ENCODE measurements at regions not wholly inside any gene's neighbourhood (a gene's known extent, or its start where the extent isn't known, plus 50 kb on each side); places are given as distances from the start of the nearest gene placed in this dataset.

DNA sequence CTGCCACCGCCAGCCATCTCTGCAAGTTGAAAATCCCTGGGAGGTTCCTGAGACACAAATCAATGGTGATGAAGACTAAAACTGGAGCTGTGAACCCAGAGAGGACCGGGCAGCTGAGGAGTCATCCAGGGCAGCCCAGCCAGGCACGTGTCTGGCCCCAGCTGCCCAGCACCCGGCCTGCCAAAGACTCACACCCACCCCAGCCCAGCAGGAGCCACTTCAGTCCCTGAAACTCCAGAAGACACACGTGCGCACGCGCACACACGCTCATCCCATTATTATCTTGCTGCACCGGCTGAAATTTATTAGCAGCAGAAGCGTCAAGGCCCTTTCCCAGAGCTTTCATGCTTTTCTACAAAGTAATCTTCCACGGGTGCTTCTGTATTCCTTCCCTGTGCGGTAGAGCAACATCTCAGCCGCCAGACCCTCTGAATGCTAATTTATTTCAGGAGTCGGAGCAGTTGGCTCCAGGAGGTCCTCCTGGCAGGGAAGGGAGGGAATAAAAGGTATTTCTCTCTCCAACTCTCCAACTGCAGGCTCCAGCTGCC, 59.8 kb upstream of the RBFOX3 start:
- H3K4me1 ChIP-seq (ENCODE audit: control insufficient read depth, low read depth, low read length), result peaks cover 4% of the 10 kb centered on the region
- peaks cover 3% of the 10 kb centered on the region for H3K9me3 ChIP-seq (ENCODE audit: control insufficient read depth, low read depth, low read length)
- no peaks in the 10 kb centered on the region for H3K27me3 ChIP-seq (ENCODE audit: control insufficient read depth, insufficient read depth, low read length)
- H3K4me3 ChIP-seq (ENCODE audit: low read length), result no peak overlapping the region
- no peaks in the 10 kb centered on the region for H3K36me3 ChIP-seq (ENCODE audit: control insufficient read depth, low read depth, low read length)
- H3K9ac ChIP-seq (ENCODE audit: low read length), result no peak overlapping the region
- H3K27ac ChIP-seq (ENCODE audit: low read length), result no peak overlapping the region

DNA sequence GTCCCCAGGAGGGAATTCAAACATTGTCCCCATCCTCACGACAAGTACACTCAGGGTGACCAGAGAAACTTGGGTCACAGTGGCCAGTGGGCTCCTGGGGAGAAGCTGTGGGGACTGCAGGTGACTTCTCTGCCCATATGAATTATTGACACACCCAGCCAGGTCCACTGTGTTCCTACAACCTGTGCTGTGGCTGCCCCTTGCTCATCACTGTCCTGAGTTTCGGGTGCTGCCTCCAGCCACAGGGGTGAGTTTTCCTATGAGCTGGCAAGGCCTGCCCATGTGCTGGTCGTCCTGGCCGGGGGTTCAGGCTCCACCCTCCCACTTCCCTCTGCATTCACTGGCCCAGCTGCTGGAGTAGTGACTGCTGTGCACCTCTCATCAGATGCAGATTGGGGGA, 59.0 kb upstream of the RBFOX3 start:
- no peak overlapping the region for H3K27ac ChIP-seq (ENCODE audit: low read length)
- peaks cover 5% of the 10 kb centered on the region for H3K4me1 ChIP-seq (ENCODE audit: control insufficient read depth, low read depth, low read length)
- no peak overlapping the region for H3K4me3 ChIP-seq (ENCODE audit: low read length)
- H3K36me3 ChIP-seq (ENCODE audit: control insufficient read depth, low read depth, low read length), result no peaks in the 10 kb centered on the region
- H3K9ac ChIP-seq (ENCODE audit: low read length), result no peak overlapping the region
- H3K9me3 ChIP-seq (ENCODE audit: control insufficient read depth, low read depth, low read length), result peaks cover 3% of the 10 kb centered on the region
- no peaks in the 10 kb centered on the region for H3K27me3 ChIP-seq (ENCODE audit: control insufficient read depth, insufficient read depth, low read length)

GRCh38 chr17:79668344-79669250, 57.7 kb upstream of the RBFOX3 start:
- Histone ChIP-seq H3K9ac (ENCODE audit: low read length) (no peak overlapping the region), H3K4me3 (ENCODE audit: low read length) (no peak overlapping the region), H3K4me1 (ENCODE audit: control insufficient read depth, low read depth, low read length) (peaks cover 8% of the 10 kb centered on the region), H3K27ac (ENCODE audit: low read length) (no peak overlapping the region), H3K27me3 (ENCODE audit: control insufficient read depth, insufficient read depth, low read length) (no peaks in the 10 kb centered on the region), H3K9me3 (ENCODE audit: control insufficient read depth, low read depth, low read length) (no peaks in the 10 kb centered on the region), H3K36me3 (ENCODE audit: control insufficient read depth, low read depth, low read length) (no peaks in the 10 kb centered on the region)

DNA sequence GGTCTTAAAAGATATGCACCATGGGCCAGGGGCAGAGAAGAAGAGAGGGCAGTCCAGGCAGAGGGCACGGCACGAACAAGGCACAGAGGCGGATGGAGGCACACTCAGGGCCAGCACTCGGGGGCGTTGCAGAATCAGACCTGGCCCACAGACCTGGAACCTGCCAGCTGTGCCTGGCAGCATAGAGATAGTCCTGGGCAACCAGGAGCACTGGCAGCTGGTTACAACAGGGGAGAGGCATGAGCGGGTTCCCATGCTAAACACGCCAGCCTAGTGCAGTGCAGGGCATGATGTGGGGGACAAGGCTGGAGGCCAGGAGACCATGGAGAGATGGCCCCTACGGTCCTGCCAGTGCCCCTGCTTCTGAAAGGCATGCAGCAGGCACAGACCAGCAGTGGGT, 56.9 kb upstream of the RBFOX3 start:
- no peak overlapping the region for H3K4me3 ChIP-seq (ENCODE audit: low read length)
- H3K27me3 ChIP-seq (ENCODE audit: control insufficient read depth, insufficient read depth, low read length), result no peaks in the 10 kb centered on the region
- peaks cover 8% of the 10 kb centered on the region for H3K4me1 ChIP-seq (ENCODE audit: control insufficient read depth, low read depth, low read length)
- H3K36me3 ChIP-seq (ENCODE audit: control insufficient read depth, low read depth, low read length), result no peaks in the 10 kb centered on the region
- H3K9me3 ChIP-seq (ENCODE audit: control insufficient read depth, low read depth, low read length), result no peaks in the 10 kb centered on the region
- H3K9ac ChIP-seq (ENCODE audit: low read length), result no peak overlapping the region
- H3K27ac ChIP-seq (ENCODE audit: low read length), result no peak overlapping the region

GRCh38 chr17:79667121-79667715, 56.4 kb upstream of the RBFOX3 start:
- H3K36me3 ChIP-seq (ENCODE audit: control insufficient read depth, low read depth, low read length), result no peaks in the 10 kb centered on the region
- H3K4me1 ChIP-seq (ENCODE audit: control insufficient read depth, low read depth, low read length), result peaks cover 8% of the 10 kb centered on the region
- no peak overlapping the region for H3K4me3 ChIP-seq (ENCODE audit: low read length)
- no peaks in the 10 kb centered on the region for H3K9me3 ChIP-seq (ENCODE audit: control insufficient read depth, low read depth, low read length)
- no peak overlapping the region for H3K27ac ChIP-seq (ENCODE audit: low read length)
- H3K27me3 ChIP-seq (ENCODE audit: control insufficient read depth, insufficient read depth, low read length), result no peaks in the 10 kb centered on the region
- no peak overlapping the region for H3K9ac ChIP-seq (ENCODE audit: low read length)

GRCh38 chr17:79666111-79666510, 55.3 kb upstream of the RBFOX3 start:
- Histone ChIP-seq H3K4me3 (ENCODE audit: low read length) (no peak overlapping the region), H3K27me3 (ENCODE audit: control insufficient read depth, insufficient read depth, low read length) (no peaks in the 10 kb centered on the region), H3K4me1 (ENCODE audit: control insufficient read depth, low read depth, low read length) (peaks cover 8% of the 10 kb centered on the region), H3K9me3 (ENCODE audit: control insufficient read depth, low read depth, low read length) (peaks cover 6% of the 10 kb centered on the region), H3K9ac (ENCODE audit: low read length) (no peak overlapping the region), H3K36me3 (ENCODE audit: control insufficient read depth, low read depth, low read length) (no peaks in the 10 kb centered on the region), H3K27ac (ENCODE audit: low read length) (no peak overlapping the region)

- peaks cover 5% of the 10 kb centered on the region for H3K4me1 ChIP-seq (ENCODE audit: control insufficient read depth, low read depth, low read length)
- peak overlapping the region; percentile 45 for H3K4me3 ChIP-seq (ENCODE audit: low read length)
- no peak overlapping the region for H3K9ac ChIP-seq (ENCODE audit: low read length)
- H3K9me3 ChIP-seq (ENCODE audit: control insufficient read depth, low read depth, low read length), result peaks cover 6% of the 10 kb centered on the region
- no peak overlapping the region for H3K27ac ChIP-seq (ENCODE audit: low read length)
- no peaks in the 10 kb centered on the region for H3K36me3 ChIP-seq (ENCODE audit: control insufficient read depth, low read depth, low read length)
- no peaks in the 10 kb centered on the region for H3K27me3 ChIP-seq (ENCODE audit: control insufficient read depth, insufficient read depth, low read length)
Measured at GRCh38 chr17:79664930-79665737, 54.3 kb upstream of the RBFOX3 start.

GRCh38 chr17:79661292-79662041, 50.6 kb upstream of the RBFOX3 start:
- H3K4me1 ChIP-seq (ENCODE audit: control insufficient read depth, low read depth, low read length), result peaks cover 10% of the 10 kb centered on the region
- no peak overlapping the region for H3K27ac ChIP-seq (ENCODE audit: low read length)
- no peaks in the 10 kb centered on the region for H3K27me3 ChIP-seq (ENCODE audit: control insufficient read depth, insufficient read depth, low read length)
- H3K36me3 ChIP-seq (ENCODE audit: control insufficient read depth, low read depth, low read length), result no peaks in the 10 kb centered on the region
- H3K9me3 ChIP-seq (ENCODE audit: control insufficient read depth, low read depth, low read length), result peaks cover 6% of the 10 kb centered on the region
- H3K4me3 ChIP-seq (ENCODE audit: low read length), result no peak overlapping the region
- H3K9ac ChIP-seq (ENCODE audit: low read length), result no peak overlapping the region
